Fibroblast of skin of right quadriceps (primary cell): ENCODE measurements at regions not wholly inside any gene's neighbourhood (a gene's known extent, or its start where the extent isn't known, plus 50 kb on each side); places are given as distances from the start of the nearest gene placed in this dataset.
A peak's percentile ranks its signal among the peaks of the same experiment; 100 is the strongest.

Experiments
- DNase-seq: peaks from one replicate; pipeline ENCODE4 v3.0.0-alpha.2; 2013

- no peak for DNase-seq
Measured at GRCh38 chr5:107808671-107809137, 138.0 kb upstream of the EFNA5 start.

GRCh38 chr5:107807431-107807830 lies 136.7 kb upstream of the EFNA5 start:
- DNase-seq = no peak

GRCh38 chr5:107806705-107807104 lies 136.0 kb upstream of the EFNA5 start:
- no peak for DNase-seq

DNA sequence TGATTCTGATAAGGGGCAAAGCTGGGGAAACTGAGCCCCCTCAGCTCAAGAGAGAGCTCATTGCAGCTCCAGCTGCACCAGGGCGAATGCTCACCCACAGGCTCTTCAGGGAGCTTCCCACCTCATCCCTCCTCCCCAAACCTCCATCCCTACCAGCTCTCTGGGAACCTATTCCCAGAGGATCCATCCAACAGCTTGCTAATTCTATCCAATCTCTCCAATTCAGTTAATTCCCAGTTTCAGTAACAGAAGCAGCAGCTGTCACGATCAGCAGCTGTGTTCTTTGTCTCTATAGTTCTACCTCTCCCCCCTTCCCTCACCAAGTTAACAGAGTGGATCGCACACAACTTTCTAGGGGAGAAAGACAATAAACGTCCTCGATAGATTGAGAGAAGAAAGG lies 135.5 kb upstream of the EFNA5 start:
- DNase-seq = no peak

DNA sequence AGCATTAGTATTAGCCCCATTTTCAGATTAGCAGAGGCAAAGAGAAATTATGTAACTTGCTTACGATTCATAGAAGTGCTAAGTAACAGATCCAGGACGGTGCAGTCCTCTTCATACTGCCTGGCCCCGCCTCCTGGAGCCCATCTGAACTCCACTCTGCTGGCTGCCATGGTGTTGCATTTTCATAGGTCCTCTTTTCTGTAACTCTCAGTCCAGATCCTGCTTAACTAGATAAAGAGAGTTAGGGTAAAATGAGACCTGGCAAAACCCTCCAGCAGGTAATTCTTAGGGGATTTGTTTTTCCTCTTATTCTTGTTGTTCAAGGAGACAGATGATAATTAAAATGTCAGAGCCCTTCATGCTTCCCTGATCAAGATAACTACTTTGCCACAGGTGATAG lies 135.1 kb upstream of the EFNA5 start:
- DNase-seq = no peak

DNA sequence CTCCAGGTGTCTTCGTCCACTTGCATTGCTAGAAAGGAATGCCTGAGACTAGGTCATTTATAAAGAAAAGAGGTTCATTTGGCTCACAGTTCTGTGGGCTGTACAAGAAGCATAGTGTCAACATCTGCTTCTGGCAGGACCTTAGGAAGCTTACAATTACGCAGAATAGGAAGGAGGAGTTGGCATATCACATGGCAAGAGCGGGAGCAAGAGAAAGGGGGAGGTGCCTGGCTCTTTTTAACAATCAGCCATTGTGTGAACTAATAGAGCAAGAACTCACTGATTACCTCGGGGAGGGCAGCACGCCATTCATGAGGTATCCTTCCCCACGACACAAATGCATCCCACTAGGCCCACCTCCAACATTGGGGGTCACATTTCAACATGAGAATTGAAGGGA lies 134.4 kb upstream of the EFNA5 start:
- DNase-seq = no peak

DNA sequence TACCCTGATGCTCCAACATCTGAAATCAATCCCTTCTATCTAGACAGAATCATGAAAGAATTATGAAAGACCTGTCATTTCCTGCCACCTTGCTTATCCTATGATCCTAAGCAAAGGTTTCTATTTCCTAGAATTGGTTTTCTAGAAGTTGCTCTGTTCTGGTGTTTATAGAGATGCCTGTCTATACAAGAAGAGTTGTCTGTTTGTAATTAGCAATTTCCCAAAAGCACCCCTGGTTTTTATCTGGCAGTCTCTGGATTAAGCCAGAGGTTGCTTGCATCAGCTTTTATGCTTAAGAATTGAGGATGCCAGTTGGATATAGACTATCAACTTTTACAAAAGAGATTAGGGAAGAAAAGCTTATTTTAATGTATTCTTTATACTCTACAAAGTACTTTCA lies 133.0 kb upstream of the EFNA5 start:
- no peak for DNase-seq

DNA sequence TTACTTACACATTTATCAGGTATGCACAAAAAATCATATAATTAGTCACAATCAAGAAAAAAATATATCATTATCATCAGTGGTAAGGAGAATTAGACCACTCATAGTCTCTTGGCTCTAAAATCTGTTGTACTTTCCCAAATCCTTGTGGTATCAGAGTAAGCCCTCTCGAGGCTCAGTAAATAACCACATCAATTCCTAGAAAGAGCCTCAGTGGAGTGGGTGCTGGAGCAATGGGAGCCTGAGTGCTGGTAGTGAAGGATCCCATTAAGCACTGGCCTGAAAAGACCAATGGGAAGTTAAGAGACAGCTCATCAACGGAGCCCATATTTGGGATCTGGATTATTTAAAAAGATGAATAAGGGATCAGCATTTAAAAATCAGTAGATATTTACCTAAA lies 130.3 kb upstream of the EFNA5 start:
- no peak for DNase-seq

GRCh38 chr5:107799306-107799705 lies 128.6 kb upstream of the EFNA5 start:
- DNase-seq = no peak

DNA sequence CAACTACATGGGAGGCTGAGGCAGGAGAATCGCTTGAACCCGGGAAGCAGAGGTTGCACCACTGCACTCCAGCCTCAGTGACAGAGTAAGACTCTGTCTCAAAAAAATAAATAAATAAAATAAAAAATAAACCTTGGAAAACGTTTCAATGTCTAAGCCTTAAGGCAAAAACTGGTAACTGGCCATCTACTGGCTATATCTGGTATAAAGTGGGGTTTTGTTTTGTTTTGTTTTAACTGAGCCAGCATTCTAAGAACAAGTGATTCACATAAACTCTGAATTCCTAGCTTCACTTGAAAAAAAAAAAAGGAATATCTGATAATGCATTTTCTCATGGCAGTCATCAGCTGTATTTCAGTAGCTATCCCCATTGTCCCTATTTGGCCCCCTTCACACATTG lies 126.1 kb upstream of the EFNA5 start:
- no peak for DNase-seq

- DNase-seq = no peak
Measured at GRCh38 chr5:107794741-107795140, 124.0 kb upstream of the EFNA5 start.

DNA sequence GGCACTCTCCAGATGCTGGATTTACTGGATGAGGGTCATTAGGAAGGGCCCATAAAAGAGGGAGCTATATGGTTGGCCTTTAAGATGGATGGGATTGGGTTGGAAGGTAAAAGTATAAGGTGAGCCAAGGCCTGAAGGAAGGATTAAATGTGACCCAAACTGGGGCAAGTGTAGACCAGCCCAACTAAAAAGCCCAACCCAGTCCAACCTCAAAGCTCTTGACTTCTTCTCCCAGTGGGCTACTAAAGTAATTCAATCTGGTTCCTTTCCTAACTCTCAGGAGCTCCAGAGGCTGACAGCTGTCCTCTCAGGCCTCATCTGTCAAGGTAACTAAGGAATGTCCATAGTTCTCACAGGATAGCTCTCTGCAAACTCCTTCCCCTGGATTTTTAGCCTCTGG lies 122.2 kb upstream of the EFNA5 start:
- no peak for DNase-seq

DNA sequence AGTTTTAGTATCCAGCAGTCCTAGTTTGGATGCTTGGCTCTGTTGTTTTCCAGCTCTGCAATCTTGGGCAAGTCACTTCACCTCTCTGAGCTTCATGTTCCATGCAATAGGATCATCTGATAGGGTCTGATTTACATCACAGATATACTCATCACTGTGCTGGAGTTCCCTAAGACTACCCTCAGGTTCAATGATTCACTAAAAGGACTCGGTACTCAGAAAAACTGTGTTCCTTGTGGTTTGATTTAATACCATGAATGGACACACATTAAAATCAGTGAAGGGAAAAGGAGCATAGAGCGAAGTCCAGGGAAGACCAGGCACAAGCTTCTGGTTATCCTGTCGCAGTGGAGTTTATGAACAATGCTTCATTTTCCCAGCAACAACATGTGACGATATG lies 119.9 kb upstream of the EFNA5 start:
- DNase-seq = no peak

- no peak for DNase-seq
Measured at GRCh38 chr5:107786424-107786823, 115.7 kb upstream of the EFNA5 start.

DNA sequence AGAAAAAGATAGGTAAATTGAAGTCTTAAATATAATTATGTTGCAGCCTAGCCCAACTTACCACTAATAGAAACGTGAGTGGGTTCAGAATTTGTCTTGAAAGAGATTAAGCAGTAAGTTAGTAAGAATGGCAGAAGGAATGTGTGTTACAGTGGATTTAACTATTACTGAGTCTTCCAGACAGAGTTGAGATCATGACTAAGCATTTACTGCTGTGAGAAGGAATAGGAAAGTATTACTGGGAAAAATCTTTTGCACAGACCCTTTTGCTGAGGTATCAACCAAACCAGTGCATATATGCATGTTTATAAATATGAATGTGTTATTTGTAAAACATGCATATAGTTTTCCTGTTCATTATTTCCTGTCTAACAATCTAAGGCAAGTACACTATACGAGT lies 112.8 kb upstream of the EFNA5 start:
- no peak for DNase-seq

- DNase-seq = no peak
Measured at GRCh38 chr5:107782561-107783169, 111.9 kb upstream of the EFNA5 start.

GRCh38 chr5:107781451-107781850 lies 110.7 kb upstream of the EFNA5 start:
- DNase-seq = peak; percentile 11

- DNase-seq = no peak
Measured at GRCh38 chr5:107779437-107779836, 108.7 kb upstream of the EFNA5 start.

DNA sequence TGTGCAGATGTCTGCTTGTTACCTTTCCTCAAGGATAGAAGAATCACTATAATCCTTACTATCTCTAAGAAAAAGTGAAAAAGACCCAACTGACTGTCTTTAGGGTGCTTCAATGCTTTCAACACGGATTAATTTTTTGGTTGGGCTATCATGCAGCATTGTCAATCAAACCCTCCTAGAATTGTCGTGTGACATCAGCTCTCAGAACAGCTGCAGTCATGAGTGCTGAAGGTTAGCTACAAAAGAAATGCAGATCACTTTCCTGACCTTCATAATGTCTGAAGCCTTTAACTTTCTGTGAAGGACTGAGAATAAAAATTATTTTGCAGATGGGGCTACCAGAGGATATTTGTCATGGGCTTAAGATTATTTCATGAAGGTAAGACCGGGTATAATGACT lies 107.9 kb upstream of the EFNA5 start:
- DNase-seq = no peak

GRCh38 chr5:107776922-107777740 lies 106.4 kb upstream of the EFNA5 start:
- DNase-seq = no peak

- DNase-seq = no peak
Measured at GRCh38 chr5:107776506-107776905, 105.8 kb upstream of the EFNA5 start.

- DNase-seq = no peak
Measured at GRCh38 chr5:107774316-107774715, 103.6 kb upstream of the EFNA5 start.

DNA sequence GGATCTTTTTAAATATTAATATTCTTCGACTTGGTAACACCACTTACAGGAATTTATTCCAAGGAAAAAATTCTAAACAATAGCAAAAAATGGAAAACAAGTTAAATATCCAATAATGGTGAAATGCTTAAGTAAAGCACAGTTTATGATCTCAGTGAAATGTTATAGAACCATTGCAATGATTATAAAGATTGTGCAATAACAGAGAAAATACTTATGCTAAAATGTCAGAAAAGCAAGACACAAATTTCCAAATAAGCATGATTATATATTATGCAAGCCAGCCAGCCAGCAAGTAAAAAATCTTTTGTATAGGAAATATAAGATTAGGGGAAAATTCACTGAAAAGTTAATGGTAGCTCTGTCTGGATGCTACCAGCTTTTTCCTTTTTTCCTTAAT lies 102.7 kb upstream of the EFNA5 start:
- DNase-seq = peak; percentile 7

- no peak for DNase-seq
Measured at GRCh38 chr5:107772418-107773310, 101.9 kb upstream of the EFNA5 start.
